GM19467 (cell line): ENCODE measurements at regions not wholly inside any gene's neighbourhood (a gene's known extent, or its start where the extent isn't known, plus 50 kb on each side); places are given as distances from the start of the nearest gene placed in this dataset.
"Not testable (repeated sequence)": the region's sequence is repeated elsewhere in the genome, so short reads cannot be mapped to it uniquely, and the experiment has no call there.

Experiments
- ATAC-seq: cut with Tn5 transposase; IDR thresholded peaks from one replicate; pipeline ENCODE4 v1.9.1; 2021; ENCODE audit warnings: mild to moderate bottlenecking, moderate library complexity; ENCODE audit not compliant: unreplicated experiment

DNA sequence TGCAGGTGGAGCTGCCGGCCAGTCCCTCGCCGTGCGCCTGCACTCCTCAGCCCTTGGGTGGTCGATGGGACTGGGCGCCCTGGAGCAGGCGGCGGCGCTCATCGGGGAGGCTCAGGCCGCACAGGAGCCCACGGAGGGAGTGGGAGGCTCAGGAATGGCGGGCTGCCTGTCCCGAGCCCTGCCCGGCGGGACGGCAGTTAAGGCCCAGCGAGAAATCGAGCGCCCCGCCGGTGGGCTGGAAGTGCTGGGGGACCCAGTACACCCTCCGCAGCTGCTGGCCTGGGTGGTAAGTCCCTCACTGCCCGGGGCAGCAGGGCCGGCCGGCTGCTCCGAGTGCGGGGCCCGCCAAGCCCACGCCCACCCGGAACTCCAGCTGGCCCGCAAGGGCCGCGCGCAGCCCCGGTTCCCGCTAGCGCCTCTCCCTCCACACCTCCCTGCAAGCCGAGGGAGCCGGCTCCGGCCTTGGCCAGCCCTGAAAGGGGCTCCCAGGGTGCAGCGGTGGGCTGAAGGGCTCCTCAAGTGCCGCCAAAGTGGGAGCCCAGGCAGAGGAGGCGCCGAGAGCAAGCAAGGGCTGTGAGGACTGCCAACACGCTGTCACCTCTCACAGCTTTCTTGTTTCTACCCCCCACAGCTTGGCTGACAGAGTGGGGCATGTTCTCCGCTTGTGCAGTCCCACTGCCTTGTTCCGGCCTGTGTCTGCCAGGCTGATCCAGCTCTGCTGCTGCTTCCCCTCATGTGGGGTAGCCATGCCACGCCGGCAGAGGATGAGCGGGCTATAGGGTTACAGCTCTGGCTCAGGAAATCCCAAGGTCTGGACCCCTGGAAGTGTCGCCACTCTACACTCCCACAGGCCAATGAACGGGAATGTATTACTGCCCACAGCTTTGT, 886.7 kb downstream of the FAT4 start:
- not testable (repeated sequence) for ATAC-seq

DNA sequence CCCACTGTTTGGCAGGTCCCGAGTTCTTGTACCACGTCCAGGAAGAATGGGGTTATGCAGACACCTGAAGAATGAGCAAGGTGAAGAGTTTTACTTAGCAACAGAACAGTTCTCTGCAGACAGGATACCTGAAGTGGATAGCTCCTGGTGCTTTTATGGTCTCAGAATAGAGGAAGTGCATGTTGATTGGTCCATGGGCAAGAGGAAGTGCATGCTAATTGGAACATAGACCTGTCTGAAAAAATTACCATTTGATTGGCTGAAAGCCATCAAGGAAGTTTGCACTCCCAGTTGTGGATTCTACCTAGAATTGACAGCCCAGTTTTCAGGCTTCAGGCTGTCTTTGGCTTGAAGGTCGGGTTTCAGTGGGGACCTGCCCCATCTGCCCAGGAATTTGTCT, 887.5 kb downstream of the FAT4 start:
- ATAC-seq = no peak

GRCh38 chr4:126207910-126208309, 893.2 kb downstream of the FAT4 start:
- no peak for ATAC-seq

- no peak for ATAC-seq
Observed at GRCh38 chr4:126209147-126209546, 894.4 kb downstream of the FAT4 start.

DNA sequence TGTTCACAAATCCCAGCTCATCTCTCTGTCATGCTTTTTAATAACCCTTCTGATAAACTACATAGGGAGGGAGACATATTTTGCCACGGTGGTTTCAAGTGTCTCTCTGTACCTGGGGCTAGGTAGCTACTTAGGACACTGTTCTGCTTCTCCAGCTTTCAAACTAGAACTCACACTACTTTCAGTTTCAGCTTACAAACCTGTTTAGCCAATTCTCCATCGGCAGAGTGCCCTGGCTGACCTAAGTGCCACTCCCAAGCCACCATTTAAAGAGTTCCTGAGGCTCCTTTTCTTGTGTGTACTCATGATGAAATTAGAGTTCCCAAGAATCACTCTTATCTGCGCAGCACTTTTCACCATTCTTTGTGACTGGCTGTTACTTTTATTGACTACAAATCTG, 899.2 kb downstream of the FAT4 start:
- no peak for ATAC-seq

DNA sequence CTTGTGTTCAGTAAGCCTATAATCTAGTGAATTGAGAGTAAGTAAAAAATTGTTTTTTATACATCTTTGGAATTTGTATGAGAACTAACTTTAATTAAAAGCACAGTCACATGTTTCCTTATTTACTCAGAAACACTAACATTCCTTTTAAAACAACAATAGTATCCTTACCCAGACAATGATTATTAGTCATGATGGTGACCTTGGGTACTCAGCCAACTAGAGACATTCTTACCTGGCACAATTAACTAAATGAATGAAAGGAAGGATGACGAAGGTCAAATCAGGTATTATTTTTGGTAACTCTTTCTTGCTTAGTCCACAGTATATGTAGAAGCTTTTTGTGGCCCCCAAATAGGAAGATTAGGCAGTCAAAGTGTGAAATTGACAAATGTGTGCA, 901.0 kb downstream of the FAT4 start:
- ATAC-seq = no peak

GRCh38 chr4:126216611-126217010, 901.9 kb downstream of the FAT4 start:
- ATAC-seq = no peak

DNA sequence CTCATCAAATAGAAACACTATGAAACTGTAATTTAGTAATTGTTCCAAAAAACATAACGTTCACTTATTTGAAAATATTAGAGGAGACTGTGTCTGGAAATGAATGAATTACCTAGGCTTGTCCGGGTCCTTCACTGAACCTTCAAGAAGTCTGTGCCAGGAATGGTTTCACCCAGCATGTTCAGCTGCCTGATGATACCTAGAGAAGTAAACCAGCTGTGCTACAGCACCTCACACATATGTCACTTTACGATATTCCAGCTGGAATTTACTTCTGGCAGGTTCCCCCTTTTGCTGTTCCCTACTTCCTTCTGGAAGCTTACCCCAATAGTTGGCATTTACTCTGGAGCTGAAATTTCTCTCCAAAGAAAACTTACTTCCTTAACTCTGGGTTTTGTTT, 906.5 kb downstream of the FAT4 start:
- ATAC-seq = no peak

GRCh38 chr4:126221717-126222340, 907.1 kb downstream of the FAT4 start:
- ATAC-seq = no peak

- ATAC-seq = no peak
Observed at GRCh38 chr4:126223784-126224407, 909.1 kb downstream of the FAT4 start.

GRCh38 chr4:126227428-126227827, 912.7 kb downstream of the FAT4 start:
- ATAC-seq = no peak

DNA sequence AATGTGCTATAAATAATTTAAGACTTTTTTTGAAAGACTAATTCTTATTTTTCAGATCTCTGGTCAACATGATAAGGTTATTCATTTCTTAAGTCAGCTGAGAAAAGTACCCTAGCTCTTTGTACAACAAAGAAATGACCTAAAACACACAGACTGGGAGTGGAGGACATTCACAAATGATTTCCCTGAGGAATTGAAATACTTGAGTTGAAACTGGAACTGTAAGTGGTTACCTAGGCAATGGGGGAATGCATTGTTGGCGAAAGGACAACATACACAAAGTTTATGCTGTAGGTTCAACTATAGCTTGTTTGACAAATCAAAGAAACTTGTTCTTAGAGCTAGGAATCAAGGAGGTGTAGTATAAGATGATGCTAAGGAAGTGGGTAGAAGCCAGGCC, 915.5 kb downstream of the FAT4 start:
- no peak for ATAC-seq

GRCh38 chr4:126233483-126233882, 918.7 kb downstream of the FAT4 start:
- ATAC-seq = no peak

GRCh38 chr4:126238013-126238412, 923.3 kb downstream of the FAT4 start:
- no peak for ATAC-seq

- no peak for ATAC-seq
Observed at GRCh38 chr4:126241634-126242033, 926.9 kb downstream of the FAT4 start.

DNA sequence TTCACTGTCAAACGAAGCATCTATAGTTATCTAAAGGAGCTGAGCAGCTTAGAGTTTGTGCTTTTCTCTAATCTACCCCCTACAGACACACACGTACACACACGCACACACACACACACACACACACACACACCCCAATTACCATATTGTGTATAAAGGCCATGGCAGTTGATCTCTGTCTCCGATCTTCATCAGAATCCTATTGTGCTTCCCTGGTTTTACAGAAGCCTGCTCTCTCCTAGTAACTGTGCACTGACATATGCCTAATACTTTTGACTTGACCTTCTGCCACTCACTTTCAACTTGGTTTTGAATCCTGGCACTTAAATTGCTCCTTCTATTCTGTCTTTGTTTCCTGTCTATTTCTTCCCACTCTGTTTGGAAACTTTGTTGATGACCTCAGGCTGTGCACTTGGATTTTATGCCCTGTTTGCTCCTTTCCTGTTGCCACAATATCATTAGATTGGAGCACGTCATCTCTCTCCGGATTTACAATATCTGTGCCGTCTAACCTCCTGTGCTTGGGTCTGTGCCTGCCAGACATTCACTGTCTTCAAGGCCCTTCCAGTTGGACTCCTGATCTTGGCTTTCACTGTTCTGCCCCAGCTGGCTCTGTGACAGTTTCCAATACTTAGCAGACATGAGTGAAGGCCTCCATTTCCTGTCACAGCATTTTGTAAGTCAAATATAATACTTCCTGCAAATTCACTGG, 928.1 kb downstream of the FAT4 start:
- ATAC-seq = no peak

GRCh38 chr4:126247409-126247808, 932.7 kb downstream of the FAT4 start:
- ATAC-seq = no peak

- no peak for ATAC-seq
Observed at GRCh38 chr4:126250006-126250405, 935.3 kb downstream of the FAT4 start.

DNA sequence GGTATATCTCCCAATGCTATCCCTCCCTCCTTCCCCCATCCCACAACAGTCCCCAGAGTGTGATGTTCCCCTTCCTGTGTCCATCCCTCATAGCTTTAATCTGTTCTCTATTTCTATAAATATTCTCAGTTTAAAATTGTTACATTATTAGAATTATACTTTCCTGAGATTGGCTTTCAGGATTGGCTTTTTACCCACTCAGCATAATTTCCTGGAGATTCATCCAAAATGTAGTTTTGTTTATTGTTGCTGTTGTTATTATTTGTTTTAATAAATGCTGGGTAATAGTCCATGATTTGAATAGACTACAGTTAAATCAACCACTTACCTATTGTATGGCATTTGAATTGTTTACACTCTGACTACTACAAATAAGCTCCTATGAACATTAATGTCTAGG, 936.4 kb downstream of the FAT4 start:
- no peak for ATAC-seq

GRCh38 chr4:126262665-126263064, 947.9 kb downstream of the FAT4 start:
- ATAC-seq = no peak

GRCh38 chr4:126264839-126265238, 950.1 kb downstream of the FAT4 start:
- ATAC-seq = no peak
